Colonic mucosa (tissue), 4 donors: ENCODE measurements at regions not wholly inside any gene's neighbourhood (a gene's known extent, or its start where the extent isn't known, plus 50 kb on each side); places are given as distances from the start of the nearest gene placed in this dataset.
"Not testable (repeated sequence)": the region's sequence is repeated elsewhere in the genome, so short reads cannot be mapped to it uniquely, and the experiment has no call there.

ENCODE experiments used
- DNase-seq: peaks from one replicate; pipeline ENCODE4 v3.0.0-alpha.2; 2020
- H3K27ac ChIP-seq: fragments of 200-600 bp; one replicate; pipeline ENCODE4 v1.8.0; 2021
- H3K27me3 ChIP-seq: fragments of 200-600 bp; one replicate; pipeline ENCODE4 v1.8.0; 2021
- H3K36me3 ChIP-seq: fragments of 200-600 bp; one replicate; pipeline ENCODE4 v1.8.0; 2021
- H3K4me1 ChIP-seq: fragments of 200-600 bp; one replicate; pipeline ENCODE4 v1.8.0; 2021; ENCODE audit warnings: mild to moderate bottlenecking
- H3K4me3 ChIP-seq: fragments of 200-600 bp; one replicate; pipeline ENCODE4 v1.8.0; 2021
- H3K9ac ChIP-seq, 2 donors: one replicate each; pipeline ENCODE4 v1.7.0; 2013; ENCODE audit warnings: control low read depth in 2 of 2, low read depth in 2 of 2, low read length in 2 of 2
- H3K9me3 ChIP-seq: fragments of 200-600 bp; one replicate; pipeline ENCODE4 v1.8.0; 2021
- intact Hi-C: fragments of 100-400 bp; cut with DNase I; formaldehyde crosslinking; loops from one replicate; pipeline ENCODE4 v1.14.1; 2022
- TF ChIP-seq, protein P1 (sequence below): fragments of 200-600 bp; IDR thresholded peaks from one replicate; pipeline ENCODE4 v1.8.0; 2022; ENCODE audit warnings: antibody characterized with exemption, mild to moderate bottlenecking
- donor health status: healthy.
- donor health status: DM: no; HTN: no; CAD: no.
- donor health status: DM: no; HTN: no; CAD: no.

DNA sequence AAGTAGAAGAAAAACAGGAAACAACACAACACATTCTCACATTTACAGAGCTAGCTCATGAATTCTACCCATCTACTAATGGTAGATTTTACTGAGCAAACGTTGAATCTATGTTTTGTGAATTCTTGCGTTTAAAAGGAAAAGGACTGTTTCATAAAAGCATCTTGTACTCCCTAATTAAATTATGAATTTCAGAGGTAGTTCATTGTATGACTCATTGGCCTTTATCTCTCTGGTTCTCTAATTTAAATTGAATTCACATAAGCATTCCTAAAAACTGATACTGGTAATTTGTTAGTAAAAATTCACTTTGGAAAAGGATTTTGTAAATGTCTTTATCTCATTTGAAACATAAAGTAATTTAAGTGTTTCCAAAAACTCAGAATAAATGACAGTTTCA, 687.3 kb downstream of the BRINP3 start:
- Histone ChIP-seq H3K9ac (no peak overlapping the region), H3K4me3 (no peak overlapping the region), H3K27me3 (no peaks in the 10 kb centered on the region), H3K36me3 (no peaks in the 10 kb centered on the region), H3K9me3 (no peaks in the 10 kb centered on the region), H3K27ac (no peak overlapping the region), H3K4me1 (no peaks in the 10 kb centered on the region)
- intact Hi-C loops: no loop called here
- DNase-seq: no peak
- TF ChIP-seq, protein P1, sequence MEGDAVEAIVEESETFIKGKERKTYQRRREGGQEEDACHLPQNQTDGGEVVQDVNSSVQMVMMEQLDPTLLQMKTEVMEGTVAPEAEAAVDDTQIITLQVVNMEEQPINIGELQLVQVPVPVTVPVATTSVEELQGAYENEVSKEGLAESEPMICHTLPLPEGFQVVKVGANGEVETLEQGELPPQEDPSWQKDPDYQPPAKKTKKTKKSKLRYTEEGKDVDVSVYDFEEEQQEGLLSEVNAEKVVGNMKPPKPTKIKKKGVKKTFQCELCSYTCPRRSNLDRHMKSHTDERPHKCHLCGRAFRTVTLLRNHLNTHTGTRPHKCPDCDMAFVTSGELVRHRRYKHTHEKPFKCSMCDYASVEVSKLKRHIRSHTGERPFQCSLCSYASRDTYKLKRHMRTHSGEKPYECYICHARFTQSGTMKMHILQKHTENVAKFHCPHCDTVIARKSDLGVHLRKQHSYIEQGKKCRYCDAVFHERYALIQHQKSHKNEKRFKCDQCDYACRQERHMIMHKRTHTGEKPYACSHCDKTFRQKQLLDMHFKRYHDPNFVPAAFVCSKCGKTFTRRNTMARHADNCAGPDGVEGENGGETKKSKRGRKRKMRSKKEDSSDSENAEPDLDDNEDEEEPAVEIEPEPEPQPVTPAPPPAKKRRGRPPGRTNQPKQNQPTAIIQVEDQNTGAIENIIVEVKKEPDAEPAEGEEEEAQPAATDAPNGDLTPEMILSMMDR: no peak

DNA sequence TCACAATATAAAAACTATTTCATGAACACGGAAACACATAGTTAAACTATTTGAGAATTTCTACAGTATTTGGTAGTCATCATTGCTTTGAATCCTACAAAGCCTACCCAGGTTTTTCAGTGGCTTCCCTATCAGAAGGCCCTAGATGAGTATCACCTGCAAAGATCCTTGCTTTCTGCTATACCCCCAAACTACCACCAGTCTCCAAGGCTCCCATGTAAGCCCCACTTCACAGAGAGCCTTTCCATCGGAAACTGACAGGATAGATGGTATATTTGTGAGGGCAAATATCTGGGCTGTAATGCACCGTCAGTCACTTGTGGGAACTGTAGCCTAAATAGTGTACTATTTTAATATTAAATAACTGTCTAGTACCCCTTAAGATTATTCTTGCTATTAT, 674.3 kb downstream of the BRINP3 start:
- no peak overlapping the region for H3K27ac ChIP-seq
- no peaks in the 10 kb centered on the region for H3K36me3 ChIP-seq
- H3K9ac ChIP-seq: no peak overlapping the region
- no peaks in the 10 kb centered on the region for H3K9me3 ChIP-seq
- TF ChIP-seq, protein P1: no peak
- no peaks in the 10 kb centered on the region for H3K27me3 ChIP-seq
- intact Hi-C loops: no loop called here
- H3K4me1 ChIP-seq: no peaks in the 10 kb centered on the region
- DNase-seq: no peak
- no peak overlapping the region for H3K4me3 ChIP-seq

DNA sequence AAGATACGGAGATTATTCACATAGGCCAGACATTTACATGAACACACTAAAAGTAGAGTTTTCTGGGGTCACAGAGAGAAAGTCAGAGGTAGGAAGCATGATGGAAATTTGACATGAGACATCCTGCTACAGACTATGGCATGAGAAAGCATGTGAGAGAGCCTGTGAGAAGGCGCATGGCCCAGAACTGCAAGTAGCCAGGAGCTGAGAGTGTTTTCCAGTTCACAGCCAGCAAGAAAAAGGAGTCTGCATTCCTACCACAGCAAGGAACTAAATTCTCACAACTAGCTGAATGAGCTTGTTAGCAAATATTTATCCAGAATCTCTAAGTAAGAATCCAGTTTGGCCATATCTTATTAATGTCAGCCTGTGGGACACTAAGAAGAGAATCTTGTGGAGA, 673.3 kb downstream of the BRINP3 start:
- TF ChIP-seq, protein P1: no peak
- no peak overlapping the region for H3K4me3 ChIP-seq
- intact Hi-C loops: no loop called here

DNA sequence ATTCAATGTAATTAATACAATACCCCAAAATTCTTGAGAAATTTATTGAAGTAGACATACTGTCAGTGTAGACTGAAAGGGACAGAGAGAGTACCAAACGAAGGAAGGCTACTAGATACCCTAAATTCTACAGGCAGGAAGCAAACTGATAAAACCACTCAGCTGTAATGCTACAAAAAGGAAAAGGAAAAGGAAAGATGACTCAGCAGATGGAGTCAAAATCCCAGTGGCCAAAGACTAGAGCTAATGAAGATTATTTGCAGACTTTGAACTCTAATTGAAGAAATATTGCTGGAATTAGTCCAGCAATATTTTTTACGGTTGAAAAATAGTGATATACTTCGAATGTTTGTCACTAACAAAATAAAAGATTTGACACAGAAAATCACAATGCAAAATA, 671.9 kb downstream of the BRINP3 start:
- no peaks in the 10 kb centered on the region for H3K4me1 ChIP-seq
- no peak overlapping the region for H3K9ac ChIP-seq
- H3K27me3 ChIP-seq: no peaks in the 10 kb centered on the region
- no peak overlapping the region for H3K4me3 ChIP-seq
- no peaks in the 10 kb centered on the region for H3K9me3 ChIP-seq
- intact Hi-C loops: no loop called here
- TF ChIP-seq, protein P1: no peak
- no peaks in the 10 kb centered on the region for H3K36me3 ChIP-seq
- no peak overlapping the region for H3K27ac ChIP-seq
- DNase-seq: no peak

More for the DNA sequence above, 673.3 kb downstream of the BRINP3 start:
- Histone ChIP-seq H3K36me3 (no peaks in the 10 kb centered on the region), H3K9ac (no peak overlapping the region), H3K27ac (no peak overlapping the region), H3K9me3 (no peaks in the 10 kb centered on the region), H3K4me1 (no peaks in the 10 kb centered on the region), H3K27me3 (no peaks in the 10 kb centered on the region)
- DNase-seq: no peak

DNA sequence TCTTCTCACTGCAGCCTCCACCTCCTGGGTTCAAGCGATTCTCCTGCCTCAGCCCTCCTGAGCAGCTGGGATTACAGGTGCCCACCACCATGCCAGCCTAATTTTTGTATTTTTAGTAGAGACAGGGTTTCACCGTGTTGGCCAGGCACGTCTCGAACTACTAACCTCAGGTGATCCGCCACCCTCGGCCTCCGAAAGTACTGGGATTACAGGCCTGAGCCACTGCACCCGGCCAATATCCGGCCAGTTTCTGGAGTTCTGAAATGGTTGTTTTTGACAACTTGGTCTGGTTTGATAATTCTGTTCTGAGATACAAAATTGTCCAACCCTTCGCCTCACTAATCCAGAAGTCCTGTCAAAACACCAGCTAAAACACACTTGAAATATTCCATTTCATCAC, 667.0 kb downstream of the BRINP3 start:
- H3K9me3 ChIP-seq, DNase-seq, H3K9ac ChIP-seq, H3K4me3 ChIP-seq, H3K27ac ChIP-seq, H3K27me3 ChIP-seq, H3K36me3 ChIP-seq, intact Hi-C loops, H3K4me1 ChIP-seq: not testable (repeated sequence)

DNA sequence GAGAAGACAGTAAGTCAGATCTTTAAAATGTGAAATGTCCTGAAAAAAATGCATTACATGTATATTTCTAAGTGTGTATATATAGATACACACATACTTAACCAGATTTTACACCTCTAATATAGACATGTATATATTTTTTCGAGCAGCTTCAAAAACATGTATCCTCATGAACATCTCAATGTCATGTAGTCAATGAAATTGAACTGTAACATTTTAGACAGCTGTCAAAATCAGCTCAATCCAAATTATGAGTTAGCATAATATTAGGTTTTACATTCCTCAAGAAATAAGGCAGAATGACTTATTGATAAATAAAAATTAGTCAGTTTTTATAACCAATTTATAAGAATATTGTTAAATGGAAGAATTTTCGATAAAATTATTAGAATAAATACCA, 665.7 kb downstream of the BRINP3 start:
- intact Hi-C loops: no loop called here

More for the DNA sequence above, 665.7 kb downstream of the BRINP3 start:
- Histone ChIP-seq H3K4me3 (no peak overlapping the region), H3K9ac (no peak overlapping the region), H3K9me3 (no peaks in the 10 kb centered on the region), H3K4me1 (no peaks in the 10 kb centered on the region), H3K27me3 (no peaks in the 10 kb centered on the region), H3K27ac (no peak overlapping the region), H3K36me3 (no peaks in the 10 kb centered on the region)
- TF ChIP-seq, protein P1: no peak
- DNase-seq: no peak
